ENCODE measurements at regions not wholly inside any gene's neighbourhood (a gene's known extent, or its start where the extent isn't known, plus 50 kb on each side); places are given as distances from the start of the nearest gene placed in this dataset.

GRCh38 chr2:136482006-136482405, 283.3 kb upstream of the THSD7B start:
- no peaks in the 10 kb centered on the region for H3K36me3 Mint-ChIP-seq (ENCODE audit: low read depth)
- 94 to 100% methylated on average over 2 of the region's 2 CpGs for WGBS, 2 experiments (ENCODE audit: insufficient coverage in 1 of 2, insufficient read length in 1 of 2)
- Histone ChIP-seq H3K4me3 (ENCODE audit: low read length) (no peak overlapping the region), H3K27ac (ENCODE audit: low read depth, low read length) (no peak overlapping the region), H3K36me3 (ENCODE audit: control insufficient read depth, insufficient read depth, low read length) (no peaks in the 10 kb centered on the region), H3K27me3 (ENCODE audit: control insufficient read depth, insufficient read depth, low read length, poor library complexity, severe bottlenecking) (peaks cover 67% of the 10 kb centered on the region), H3K4me1 (ENCODE audit: control insufficient read depth, insufficient read depth, low read length) (no peaks in the 10 kb centered on the region), H3K9me3 (ENCODE audit: control insufficient read depth, low read length) (peaks cover 11% of the 10 kb centered on the region), H3K9ac (ENCODE audit: extremely low read depth, low read length, poor library complexity, severe bottlenecking) (no peak overlapping the region)
- H3K4me3 Mint-ChIP-seq: no peak overlapping the region
- H3K9me3 Mint-ChIP-seq: peaks cover 11% of the 10 kb centered on the region
- no peak overlapping the region for H3K27ac Mint-ChIP-seq
- no peak for DNase-seq
- H3K4me1 Mint-ChIP-seq: no peaks in the 10 kb centered on the region
- TF ChIP-seq, protein P1, sequence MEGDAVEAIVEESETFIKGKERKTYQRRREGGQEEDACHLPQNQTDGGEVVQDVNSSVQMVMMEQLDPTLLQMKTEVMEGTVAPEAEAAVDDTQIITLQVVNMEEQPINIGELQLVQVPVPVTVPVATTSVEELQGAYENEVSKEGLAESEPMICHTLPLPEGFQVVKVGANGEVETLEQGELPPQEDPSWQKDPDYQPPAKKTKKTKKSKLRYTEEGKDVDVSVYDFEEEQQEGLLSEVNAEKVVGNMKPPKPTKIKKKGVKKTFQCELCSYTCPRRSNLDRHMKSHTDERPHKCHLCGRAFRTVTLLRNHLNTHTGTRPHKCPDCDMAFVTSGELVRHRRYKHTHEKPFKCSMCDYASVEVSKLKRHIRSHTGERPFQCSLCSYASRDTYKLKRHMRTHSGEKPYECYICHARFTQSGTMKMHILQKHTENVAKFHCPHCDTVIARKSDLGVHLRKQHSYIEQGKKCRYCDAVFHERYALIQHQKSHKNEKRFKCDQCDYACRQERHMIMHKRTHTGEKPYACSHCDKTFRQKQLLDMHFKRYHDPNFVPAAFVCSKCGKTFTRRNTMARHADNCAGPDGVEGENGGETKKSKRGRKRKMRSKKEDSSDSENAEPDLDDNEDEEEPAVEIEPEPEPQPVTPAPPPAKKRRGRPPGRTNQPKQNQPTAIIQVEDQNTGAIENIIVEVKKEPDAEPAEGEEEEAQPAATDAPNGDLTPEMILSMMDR (conservative IDR thresholded peaks at IDR 0.05): no peak
- peaks cover 32% of the 10 kb centered on the region for H3K27me3 Mint-ChIP-seq (ENCODE audit: insufficient read depth)

- Mint-ChIP-seq H3K27me3 (ENCODE audit: insufficient read depth) (peaks cover 31% of the 10 kb centered on the region), H3K4me3 (no peak overlapping the region), H3K4me1 (no peaks in the 10 kb centered on the region), H3K9me3 (peaks cover 11% of the 10 kb centered on the region), H3K36me3 (ENCODE audit: low read depth) (no peaks in the 10 kb centered on the region), H3K27ac (no peak overlapping the region)
- WGBS, 2 experiments (ENCODE audit: insufficient coverage in 1 of 2, insufficient read length in 1 of 2): 86 to 94% methylated on average over 2 of the region's 2 CpGs
- TF ChIP-seq, protein P1 (conservative IDR thresholded peaks at IDR 0.05): no peak
- peaks cover 58% of the 10 kb centered on the region for H3K27me3 ChIP-seq (ENCODE audit: control insufficient read depth, insufficient read depth, low read length, poor library complexity, severe bottlenecking)
- no peaks in the 10 kb centered on the region for H3K36me3 ChIP-seq (ENCODE audit: control insufficient read depth, insufficient read depth, low read length)
- H3K27ac ChIP-seq (ENCODE audit: low read depth, low read length): no peak overlapping the region
- H3K9me3 ChIP-seq (ENCODE audit: control insufficient read depth, low read length): peaks cover 11% of the 10 kb centered on the region
- no peaks in the 10 kb centered on the region for H3K4me1 ChIP-seq (ENCODE audit: control insufficient read depth, insufficient read depth, low read length)
- H3K4me3 ChIP-seq (ENCODE audit: low read length): no peak overlapping the region
- no peak for DNase-seq
- no peak overlapping the region for H3K9ac ChIP-seq (ENCODE audit: extremely low read depth, low read length, poor library complexity, severe bottlenecking)
Observed at GRCh38 chr2:136479696-136480095, 285.6 kb upstream of the THSD7B start.

DNA sequence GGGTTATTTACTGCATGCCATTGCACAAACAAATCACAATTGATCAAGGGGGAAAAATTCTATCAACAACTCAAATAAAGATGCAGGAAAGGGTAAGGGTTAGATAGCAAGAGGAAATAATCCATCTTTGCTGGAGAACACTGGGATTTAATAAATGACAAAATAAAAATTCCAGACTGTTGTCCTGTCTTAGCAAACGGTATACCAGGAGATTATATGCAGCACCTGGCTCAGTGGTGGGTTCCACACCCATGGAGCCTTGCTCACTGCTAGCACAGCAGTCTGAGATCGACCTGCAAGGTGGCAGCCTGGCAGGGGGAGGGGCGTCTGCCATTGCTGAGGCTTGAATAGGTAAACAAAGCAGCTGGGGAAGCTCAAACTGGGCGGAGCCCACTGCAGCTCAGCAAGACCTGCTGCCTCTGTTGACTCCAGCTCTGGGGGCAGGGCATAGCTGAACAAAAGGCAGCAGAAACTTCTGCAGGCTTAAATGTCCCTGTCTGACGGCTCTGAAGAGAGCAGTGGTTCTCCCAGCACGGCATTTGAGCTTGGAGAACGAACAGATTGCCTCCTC, 296.5 kb upstream of the THSD7B start:
- H3K4me1 ChIP-seq (ENCODE audit: control insufficient read depth, insufficient read depth, low read length): no peaks in the 10 kb centered on the region
- Mint-ChIP-seq H3K27ac (no peak overlapping the region), H3K4me3 (no peak overlapping the region), H3K4me1 (no peaks in the 10 kb centered on the region), H3K9me3 (peaks cover 35% of the 10 kb centered on the region), H3K36me3 (ENCODE audit: low read depth) (no peaks in the 10 kb centered on the region), H3K27me3 (ENCODE audit: insufficient read depth) (peaks cover 52% of the 10 kb centered on the region)
- no peak overlapping the region for H3K4me3 ChIP-seq (ENCODE audit: low read length)
- peak; percentile 79 for DNase-seq
- H3K27ac ChIP-seq (ENCODE audit: low read depth, low read length): no peak overlapping the region
- H3K36me3 ChIP-seq (ENCODE audit: control insufficient read depth, insufficient read depth, low read length): no peaks in the 10 kb centered on the region
- peaks cover 9% of the 10 kb centered on the region for H3K27me3 ChIP-seq (ENCODE audit: control insufficient read depth, insufficient read depth, low read length, poor library complexity, severe bottlenecking)
- H3K9ac ChIP-seq (ENCODE audit: extremely low read depth, low read length, poor library complexity, severe bottlenecking): no peak overlapping the region
- TF ChIP-seq, protein P1 (conservative IDR thresholded peaks at IDR 0.05): no peak
- 70 to 77% methylated on average over 4 to 7 of the region's 7 CpGs for WGBS, 2 experiments (ENCODE audit: insufficient coverage in 1 of 2, insufficient read length in 1 of 2)
- H3K9me3 ChIP-seq (ENCODE audit: control insufficient read depth, low read length): peaks cover 15% of the 10 kb centered on the region
